DOHH2 (cell line): ENCODE measurements at regions not wholly inside any gene's neighbourhood (a gene's known extent, or its start where the extent isn't known, plus 50 kb on each side); places are given as distances from the start of the nearest gene placed in this dataset.

Experiments used
- H3F3A ChIP-seq: fragments of 200-600 bp; sonication (generic), shearing (Covaris generic); 2 replicates; pipeline ENCODE4 v1.6.0; 2016; ENCODE audit warnings: antibody characterized with exemption, mild to moderate bottlenecking; ENCODE audit not compliant: control insufficient read depth, insufficient read depth
- H3K27ac ChIP-seq: fragments of 200-600 bp; sonication (generic); 2 replicates; pipeline ENCODE4 v1.5.1; 2014; ENCODE audit warnings: low read depth, mild to moderate bottlenecking, low read length, moderate library complexity
- H3K27me3 ChIP-seq: fragments of 200-600 bp; sonication (generic); 2 replicates; pipeline ENCODE4 v1.6.1; 2014; ENCODE audit warnings: mild to moderate bottlenecking, low read length, mixed read lengths; ENCODE audit not compliant: control insufficient read depth
- H3K36me3 ChIP-seq: fragments of 200-600 bp; sonication (generic); 2 replicates; pipeline ENCODE4 v1.6.1; 2014; ENCODE audit warnings: mild to moderate bottlenecking, low read length, moderate library complexity, mixed read lengths; ENCODE audit not compliant: control insufficient read depth
- H3K4me1 ChIP-seq: fragments of 200-600 bp; sonication (generic); 2 replicates; pipeline ENCODE4 v1.6.1; 2014; ENCODE audit warnings: mild to moderate bottlenecking, low read length, mixed read lengths; ENCODE audit not compliant: control insufficient read depth
- H3K4me2 ChIP-seq: fragments of 200-600 bp; sonication (generic); 2 replicates; pipeline ENCODE4 v1.6.0; 2014; ENCODE audit warnings: mild to moderate bottlenecking, low read length, moderate library complexity
- H3K4me3 ChIP-seq: fragments of 200-600 bp; sonication (generic); 2 replicates; pipeline ENCODE4 v1.5.1; 2014; ENCODE audit warnings: mild to moderate bottlenecking, low read length, mixed read lengths
- H3K79me2 ChIP-seq: fragments of 200-600 bp; sonication (generic); 2 replicates; pipeline ENCODE4 v1.6.1; 2014; ENCODE audit warnings: mild to moderate bottlenecking, low read length, mixed read lengths; ENCODE audit not compliant: control insufficient read depth
- H3K9me2 ChIP-seq: fragments of 200-600 bp; sonication (generic); replicated peaks from 2 replicates; pipeline ENCODE4 v1.6.1; 2014; ENCODE audit warnings: mild to moderate bottlenecking, low read length, mixed read lengths; ENCODE audit not compliant: control insufficient read depth
- H3K9me3 ChIP-seq: fragments of 200-600 bp; sonication (generic); 2 replicates; pipeline ENCODE4 v1.6.1; 2014; ENCODE audit warnings: antibody characterized with exemption, low read length, mixed read lengths; ENCODE audit not compliant: control insufficient read depth, insufficient read depth
- H4K20me1 ChIP-seq: fragments of 200-600 bp; sonication (generic); 2 replicates; pipeline ENCODE4 v1.6.0; 2014; ENCODE audit warnings: low read depth, mild to moderate bottlenecking, antibody characterized with exemption, low read length, moderate library complexity; ENCODE audit not compliant: control insufficient read depth, insufficient read depth
- CTCF ChIP-seq: fragments of 200-600 bp; sonication (generic); IDR thresholded peaks from one replicate; pipeline ENCODE4 v1.5.1; 2014; ENCODE audit warnings: antibody characterized with exemption, mild to moderate bottlenecking, low read depth, low read length; ENCODE audit not compliant: poor library complexity, severe bottlenecking
- EZH2phosphoT487 ChIP-seq: fragments of 200-600 bp; sonication (generic); IDR thresholded peaks from 2 replicates; pipeline ENCODE4 v1.6.1; 2017; ENCODE audit warnings: borderline replicate concordance, mild to moderate bottlenecking, antibody characterized with exemption, low read length, moderate library complexity, mixed read lengths

- Histone ChIP-seq H3K9me2 (no peaks in the 10 kb centered on the region), H4K20me1 (no peaks in the 10 kb centered on the region), H3K9me3 (no peaks in the 10 kb centered on the region), H3K36me3 (no peaks in the 10 kb centered on the region), H3F3A (no peaks in the 10 kb centered on the region), H3K79me2 (no peaks in the 10 kb centered on the region), H3K27ac (no peak overlapping the region), H3K4me3 (no peak overlapping the region), H3K4me1 (no peaks in the 10 kb centered on the region), H3K27me3 (peaks cover 3% of the 10 kb centered on the region; the same call in 1 of the 2 replicates), H3K4me2 (no peak overlapping the region)
- TF ChIP-seq CTCF (no peak), EZH2phosphoT487 (no peak)
Measured at GRCh38 chr10:43801626-43802025, 152.9 kb upstream of the ZNF32 start.

GRCh38 chr10:43801140-43801539 is 152.5 kb upstream of the ZNF32 start:
- no peak overlapping the region for H3K4me2 ChIP-seq

GRCh38 chr10:43796781-43797180 is 148.1 kb upstream of the ZNF32 start:
- H3K27me3 ChIP-seq, result peaks cover 3% of the 10 kb centered on the region; the same call in 1 of the 2 replicates
- no peaks in the 10 kb centered on the region for H3K9me3 ChIP-seq
- no peaks in the 10 kb centered on the region for H4K20me1 ChIP-seq
- H3K36me3 ChIP-seq, result no peaks in the 10 kb centered on the region
- H3K4me2 ChIP-seq, result no peak overlapping the region
- no peaks in the 10 kb centered on the region for H3K9me2 ChIP-seq
- H3K79me2 ChIP-seq, result no peaks in the 10 kb centered on the region
- no peak for TF ChIP-seq EZH2phosphoT487
- no peaks in the 10 kb centered on the region for H3F3A ChIP-seq
- H3K4me3 ChIP-seq, result no peak overlapping the region
- no peaks in the 10 kb centered on the region for H3K4me1 ChIP-seq
- no peak overlapping the region for H3K27ac ChIP-seq

More at GRCh38 chr10:43801140-43801539, 152.5 kb upstream of the ZNF32 start:
- Histone ChIP-seq H3K4me3 (no peak overlapping the region), H3K36me3 (no peaks in the 10 kb centered on the region), H3K27me3 (peaks cover 3% of the 10 kb centered on the region; the same call in 1 of the 2 replicates), H4K20me1 (no peaks in the 10 kb centered on the region), H3F3A (no peaks in the 10 kb centered on the region), H3K27ac (no peak overlapping the region), H3K9me2 (no peaks in the 10 kb centered on the region), H3K79me2 (no peaks in the 10 kb centered on the region), H3K4me1 (no peaks in the 10 kb centered on the region), H3K9me3 (no peaks in the 10 kb centered on the region)
- TF ChIP-seq EZH2phosphoT487 (no peak), CTCF (no peak)

- H3K4me2 ChIP-seq, result no peak overlapping the region
- H3F3A ChIP-seq, result no peaks in the 10 kb centered on the region
- no peak overlapping the region for H3K27ac ChIP-seq
- no peaks in the 10 kb centered on the region for H4K20me1 ChIP-seq
- H3K27me3 ChIP-seq, result peaks cover 3% of the 10 kb centered on the region; the same call in 1 of the 2 replicates
- H3K4me1 ChIP-seq, result no peaks in the 10 kb centered on the region
- H3K79me2 ChIP-seq, result no peaks in the 10 kb centered on the region
- no peak overlapping the region for H3K4me3 ChIP-seq
- no peaks in the 10 kb centered on the region for H3K36me3 ChIP-seq
- TF ChIP-seq CTCF, result no peak
- TF ChIP-seq EZH2phosphoT487, result no peak
- H3K9me3 ChIP-seq, result no peaks in the 10 kb centered on the region
- H3K9me2 ChIP-seq, result no peaks in the 10 kb centered on the region
Measured at GRCh38 chr10:43795639-43796038, 147.0 kb upstream of the ZNF32 start.
